Stimulated activated naive CD8-positive, alpha-beta T cell treated with anti-CD3 and anti-CD28 coated beads, Interleukin-15, amount 100 ng/mL, for 72 hours (primary cell): ENCODE measurements at regions not wholly inside any gene's neighbourhood (a gene's known extent, or its start where the extent isn't known, plus 50 kb on each side); places are given as distances from the start of the nearest gene placed in this dataset.

Source experiments
- ATAC-seq: fragments of 150-1000 bp; cut with Tn5 transposase; 2 replicates; pipeline ENCODE4 v1.10.0; 2021; ENCODE audit warnings: mild to moderate bottlenecking, moderate library complexity
- DNase-seq, 2 donors: peaks; one replicate each; pipeline ENCODE4 v3.0.0; 2021 to 2022
- H3K27ac Mint-ChIP-seq, 2 donors: one replicate each; pipeline ENCODE4 v1.8.0; 2022; ENCODE audit warnings: mild to moderate bottlenecking in 2 of 2, mixed read lengths in 2 of 2, moderate library complexity in 2 of 2
- H3K27me3 Mint-ChIP-seq: one replicate; pipeline ENCODE4 v1.8.0; 2022; ENCODE audit warnings: mixed read lengths
- H3K4me1 Mint-ChIP-seq: one replicate; pipeline ENCODE4 v1.8.0; 2022; ENCODE audit warnings: mild to moderate bottlenecking, mixed read lengths
- H3K4me3 Mint-ChIP-seq, 2 donors: one replicate each; pipeline ENCODE4 v1.8.0; 2022; ENCODE audit warnings: mild to moderate bottlenecking in 2 of 2, mixed read lengths in 2 of 2, moderate library complexity in 1 of 2
- H3K9me3 Mint-ChIP-seq, 2 donors: one replicate each; pipeline ENCODE4 v1.8.0; 2022; ENCODE audit warnings: mixed read lengths in 2 of 2

GRCh38 chr13:40160618-40161350 is 505.3 kb downstream of the COG6 start:
- H3K27me3 Mint-ChIP-seq = no peaks in the 10 kb centered on the region
- DNase-seq (no peak), ATAC-seq (no peak)
- peaks cover 15% of the 10 kb centered on the region for H3K4me1 Mint-ChIP-seq
- no peaks in the 10 kb centered on the region for H3K9me3 Mint-ChIP-seq
- H3K4me3 Mint-ChIP-seq = no peak overlapping the region
- no peak overlapping the region for H3K27ac Mint-ChIP-seq

DNA sequence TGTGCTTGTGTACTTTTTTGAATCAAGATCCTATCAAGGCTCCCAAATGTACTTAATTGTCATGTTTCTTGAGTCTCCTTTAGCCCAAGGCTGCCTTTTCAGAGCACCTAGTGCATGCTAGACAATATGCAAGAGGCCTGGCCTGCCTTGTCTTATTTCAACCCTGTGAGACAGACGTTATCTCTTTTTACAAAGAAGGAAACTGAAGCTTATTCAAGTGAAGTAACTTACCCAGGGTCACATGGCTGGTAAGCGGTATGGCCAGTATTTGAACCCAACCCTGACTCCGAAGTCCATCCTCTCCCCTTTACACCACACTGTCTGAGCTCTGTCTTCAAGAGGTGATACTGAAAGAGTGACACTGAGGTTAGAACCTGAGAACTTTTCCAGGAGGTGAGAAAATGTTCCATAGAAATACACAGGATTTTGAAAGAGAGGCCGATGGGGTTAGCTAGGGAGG is 505.1 kb downstream of the FOXO1 start:
- Mint-ChIP-seq H3K4me1 (peaks cover 21% of the 10 kb centered on the region), H3K4me3 (no peak overlapping the region), H3K27me3 (no peaks in the 10 kb centered on the region), H3K9me3 (no peaks in the 10 kb centered on the region), H3K27ac (no peak overlapping the region)
- ATAC-seq (no peak), DNase-seq (no peak)

DNA sequence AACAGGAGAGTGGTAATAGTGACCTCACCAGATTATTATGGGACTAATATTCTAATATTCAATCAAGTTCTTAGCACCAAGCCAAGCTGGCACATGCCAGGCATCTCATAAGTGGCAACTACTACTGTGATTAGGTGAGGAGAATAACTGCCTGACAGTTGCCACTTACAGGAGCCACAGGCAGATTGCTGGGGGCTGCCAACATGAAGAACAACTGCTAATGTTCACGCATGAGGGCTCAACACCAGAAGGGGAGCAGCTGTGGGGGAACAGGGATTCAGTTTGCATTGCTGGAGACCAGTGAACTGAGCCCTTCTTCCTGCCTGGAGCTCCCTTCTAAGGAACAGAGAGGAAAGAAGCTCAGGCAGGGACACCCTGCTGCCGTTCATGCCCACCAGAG is 504.5 kb downstream of the FOXO1 start:
- peak overlapping the region in 1 of 2 donors; percentile 74 for H3K27ac Mint-ChIP-seq
- H3K4me3 Mint-ChIP-seq = no peak overlapping the region
- H3K9me3 Mint-ChIP-seq = no peaks in the 10 kb centered on the region
- no peaks in the 10 kb centered on the region for H3K27me3 Mint-ChIP-seq
- H3K4me1 Mint-ChIP-seq = peaks cover 27% of the 10 kb centered on the region
- no peak for ATAC-seq
- DNase-seq = no peak

- no peak overlapping the region for H3K4me3 Mint-ChIP-seq
- DNase-seq (no peak), ATAC-seq (no peak)
- H3K27ac Mint-ChIP-seq = peak overlapping the region in 1 of 2 donors; percentile 19
- no peaks in the 10 kb centered on the region for H3K27me3 Mint-ChIP-seq
- peaks cover 0 to 3% of the 10 kb centered on the region in 2 donors for H3K9me3 Mint-ChIP-seq
- H3K4me1 Mint-ChIP-seq = peaks cover 34% of the 10 kb centered on the region
Observed at GRCh38 chr13:40163066-40164000, 503.1 kb downstream of the FOXO1 start.

DNA sequence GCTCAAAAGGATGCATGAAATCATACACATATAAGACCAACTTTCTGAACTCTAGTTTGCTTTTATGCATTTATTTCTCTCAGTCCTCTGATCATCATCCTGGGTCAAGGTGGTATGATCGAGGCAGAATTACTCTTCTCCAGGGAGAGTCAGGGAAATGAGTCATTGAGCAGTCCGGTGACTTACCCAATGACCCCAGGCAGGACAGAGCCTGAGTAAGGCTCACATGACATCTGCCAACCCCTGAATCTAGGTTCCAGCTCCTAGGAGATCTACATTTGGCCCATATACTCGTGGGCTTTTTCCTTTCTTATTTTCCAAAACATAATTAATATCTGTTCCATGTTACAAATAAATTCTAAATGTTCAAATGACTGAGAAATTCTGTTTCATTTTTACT is 502.3 kb downstream of the FOXO1 start:
- Mint-ChIP-seq H3K9me3 (peaks cover 0 to 3% of the 10 kb centered on the region in 2 donors), H3K27ac (no peak overlapping the region), H3K4me1 (peaks cover 38% of the 10 kb centered on the region), H3K27me3 (no peaks in the 10 kb centered on the region), H3K4me3 (no peak overlapping the region)
- ATAC-seq = no peak
- DNase-seq = no peak

DNA sequence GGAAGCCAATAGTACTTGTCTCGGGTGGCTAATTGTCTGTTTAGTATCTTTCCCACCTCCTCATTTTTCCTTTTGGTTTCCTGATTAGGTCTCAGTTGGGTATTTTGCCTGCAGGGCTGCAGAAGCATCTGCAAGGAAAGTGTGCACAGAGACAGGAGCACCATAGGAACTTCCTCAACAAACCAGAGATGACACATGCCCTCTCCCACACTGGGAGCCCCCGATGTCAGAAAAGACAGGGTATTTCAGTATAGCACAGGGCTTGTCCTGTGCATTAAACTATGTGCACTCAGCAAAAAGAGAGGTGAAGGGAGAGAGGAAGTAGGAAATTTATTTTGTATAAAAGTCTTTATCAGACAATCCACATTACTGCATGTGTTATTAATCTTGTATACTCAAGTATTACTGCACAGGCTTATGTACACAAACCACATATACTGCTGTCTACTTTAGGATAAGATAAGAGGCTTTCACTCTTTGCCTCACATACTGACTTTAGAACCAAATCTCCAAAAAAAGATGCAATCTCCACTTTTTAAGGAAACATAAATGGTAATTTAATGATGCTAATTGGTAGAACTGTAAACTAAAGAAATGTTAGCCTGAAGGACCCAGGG is 501.0 kb downstream of the FOXO1 start:
- peaks cover 49% of the 10 kb centered on the region for H3K4me1 Mint-ChIP-seq
- H3K27ac Mint-ChIP-seq = no peak overlapping the region
- ATAC-seq = no peak
- peaks cover 0 to 3% of the 10 kb centered on the region in 2 donors for H3K9me3 Mint-ChIP-seq
- DNase-seq = no peak
- H3K27me3 Mint-ChIP-seq = no peaks in the 10 kb centered on the region
- no peak overlapping the region for H3K4me3 Mint-ChIP-seq

DNA sequence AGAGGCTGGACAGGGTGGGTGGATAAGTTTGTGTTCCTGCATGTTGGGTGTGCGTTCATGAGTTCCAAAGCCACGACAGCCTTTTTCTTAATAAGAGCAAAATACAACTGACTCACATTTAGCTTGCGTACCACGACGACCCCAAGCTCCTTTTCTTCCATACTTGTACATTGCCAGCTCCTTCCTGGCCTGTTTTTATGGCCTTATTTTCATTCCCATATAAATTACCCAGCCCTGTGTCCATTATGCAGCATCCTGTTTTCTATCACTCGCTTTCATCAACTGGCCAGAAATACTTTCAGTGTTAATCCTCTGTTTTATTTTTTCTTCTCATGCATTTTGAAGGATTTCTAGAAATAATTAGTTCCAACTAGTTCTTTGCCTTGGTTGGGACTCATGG is 499.1 kb downstream of the FOXO1 start:
- H3K4me1 Mint-ChIP-seq = peaks cover 66% of the 10 kb centered on the region
- no peak for ATAC-seq
- no peak overlapping the region for H3K27ac Mint-ChIP-seq

DNA sequence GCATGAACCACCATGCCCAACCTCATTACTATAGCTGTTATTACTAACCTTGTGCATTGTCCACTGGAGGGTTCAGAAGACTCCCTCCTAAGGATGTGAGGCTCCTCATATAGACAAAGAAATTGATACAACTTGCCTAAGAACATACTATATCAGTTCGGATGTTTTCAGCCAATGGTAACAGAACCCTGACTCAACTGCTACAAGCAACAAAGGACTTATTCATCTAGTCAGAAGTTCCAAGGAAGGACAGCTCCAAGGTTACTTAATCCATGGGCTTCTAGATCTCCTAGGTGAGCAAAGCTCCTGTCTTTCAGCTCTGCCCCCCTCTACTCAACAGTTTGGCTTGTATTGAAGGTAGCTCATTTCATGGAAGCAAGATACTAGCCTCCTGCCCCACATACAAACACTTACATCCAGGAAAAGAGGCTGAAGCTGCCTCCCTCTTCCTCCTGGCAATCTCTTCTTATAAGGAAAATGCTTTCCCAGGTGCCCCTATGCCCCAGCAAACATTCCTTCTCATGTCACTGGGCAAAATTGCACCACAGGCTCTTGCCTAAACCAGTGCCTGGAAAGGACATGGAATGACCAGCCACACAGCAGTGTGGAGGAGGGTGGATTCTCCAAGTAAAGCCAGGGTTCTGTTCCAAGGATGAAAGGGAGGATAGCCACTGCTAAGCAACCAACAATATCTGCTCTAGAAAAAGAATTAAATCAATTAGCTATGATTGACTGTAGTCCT is 497.8 kb downstream of the FOXO1 start:
- peaks cover 67% of the 10 kb centered on the region for H3K4me1 Mint-ChIP-seq
- H3K27ac Mint-ChIP-seq = no peak overlapping the region
- ATAC-seq = no peak
- no peak overlapping the region for H3K4me3 Mint-ChIP-seq
- no peak for DNase-seq
- H3K27me3 Mint-ChIP-seq = no peaks in the 10 kb centered on the region
- H3K9me3 Mint-ChIP-seq = peaks cover 0 to 3% of the 10 kb centered on the region in 2 donors

More for the DNA sequence above, 499.1 kb downstream of the FOXO1 start:
- no peak overlapping the region for H3K4me3 Mint-ChIP-seq
- H3K27me3 Mint-ChIP-seq = no peaks in the 10 kb centered on the region
- DNase-seq = no peak
- peaks cover 0 to 3% of the 10 kb centered on the region in 2 donors for H3K9me3 Mint-ChIP-seq

GRCh38 chr13:40169476-40169875 is 497.0 kb downstream of the FOXO1 start:
- DNase-seq = no peak
- Mint-ChIP-seq H3K4me3 (no peak overlapping the region), H3K4me1 (peaks cover 67% of the 10 kb centered on the region)

GRCh38 chr13:40170091-40170490 is 496.4 kb downstream of the FOXO1 start:
- Mint-ChIP-seq H3K4me1 (peaks cover 64% of the 10 kb centered on the region), H3K9me3 (peaks cover 0 to 3% of the 10 kb centered on the region in 2 donors), H3K4me3 (no peak overlapping the region), H3K27me3 (no peaks in the 10 kb centered on the region), H3K27ac (no peak overlapping the region)
- ATAC-seq = no peak
- no peak for DNase-seq

More at GRCh38 chr13:40169476-40169875, 497.0 kb downstream of the FOXO1 start:
- ATAC-seq = no peak
- Mint-ChIP-seq H3K27me3 (no peaks in the 10 kb centered on the region), H3K9me3 (peaks cover 0 to 3% of the 10 kb centered on the region in 2 donors), H3K27ac (peak overlapping the region in 1 of 2 donors; percentile 64)

DNA sequence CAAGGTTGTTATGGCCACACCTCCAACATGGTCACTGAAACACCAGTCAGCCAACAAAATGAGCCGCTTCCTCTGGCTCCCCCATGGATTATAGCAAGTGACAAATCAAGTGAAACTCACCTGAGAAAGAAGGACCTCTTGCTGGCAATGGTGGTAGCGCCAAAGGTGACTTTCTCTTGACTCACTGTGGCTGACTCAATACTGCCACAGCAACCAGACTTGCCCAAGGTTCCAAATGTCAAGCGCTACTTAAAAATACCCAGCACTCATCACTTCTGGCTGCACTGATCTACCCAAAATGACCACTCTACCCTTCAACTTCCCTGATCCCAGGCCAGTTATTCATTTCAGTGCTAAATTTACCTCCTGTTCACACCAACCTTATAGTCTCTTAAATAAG is 495.5 kb downstream of the FOXO1 start:
- ATAC-seq = peak; percentile 96
- DNase-seq = peak; percentile 36 to 67
- H3K9me3 Mint-ChIP-seq = peaks cover 0 to 3% of the 10 kb centered on the region in 2 donors
- H3K4me3 Mint-ChIP-seq = peak overlapping the region in 1 of 2 donors; percentile 38
- H3K27me3 Mint-ChIP-seq = no peaks in the 10 kb centered on the region
- peaks cover 55% of the 10 kb centered on the region for H3K4me1 Mint-ChIP-seq
- H3K27ac Mint-ChIP-seq = peak overlapping the region; percentile 22 to 30

- Mint-ChIP-seq H3K27ac (peak overlapping the region in 1 of 2 donors; percentile 30), H3K9me3 (peaks cover 0 to 3% of the 10 kb centered on the region in 2 donors)
Observed at GRCh38 chr13:40171566-40171965, 494.9 kb downstream of the FOXO1 start.

GRCh38 chr13:40172149-40172591 is 494.3 kb downstream of the FOXO1 start:
- no peaks in the 10 kb centered on the region for H3K27me3 Mint-ChIP-seq
- peak overlapping the region; percentile 53 to 76 for H3K4me3 Mint-ChIP-seq
- H3K9me3 Mint-ChIP-seq = peaks cover 0 to 3% of the 10 kb centered on the region in 2 donors
- DNase-seq (no peak), ATAC-seq (peak; percentile 21)
- peaks cover 43% of the 10 kb centered on the region for H3K4me1 Mint-ChIP-seq
- peak overlapping the region; percentile 48 to 57 for H3K27ac Mint-ChIP-seq

More at GRCh38 chr13:40171566-40171965, 494.9 kb downstream of the FOXO1 start:
- H3K4me3 Mint-ChIP-seq = no peak overlapping the region
- no peaks in the 10 kb centered on the region for H3K27me3 Mint-ChIP-seq
- no peak for ATAC-seq
- DNase-seq = no peak
- peaks cover 49% of the 10 kb centered on the region for H3K4me1 Mint-ChIP-seq

DNA sequence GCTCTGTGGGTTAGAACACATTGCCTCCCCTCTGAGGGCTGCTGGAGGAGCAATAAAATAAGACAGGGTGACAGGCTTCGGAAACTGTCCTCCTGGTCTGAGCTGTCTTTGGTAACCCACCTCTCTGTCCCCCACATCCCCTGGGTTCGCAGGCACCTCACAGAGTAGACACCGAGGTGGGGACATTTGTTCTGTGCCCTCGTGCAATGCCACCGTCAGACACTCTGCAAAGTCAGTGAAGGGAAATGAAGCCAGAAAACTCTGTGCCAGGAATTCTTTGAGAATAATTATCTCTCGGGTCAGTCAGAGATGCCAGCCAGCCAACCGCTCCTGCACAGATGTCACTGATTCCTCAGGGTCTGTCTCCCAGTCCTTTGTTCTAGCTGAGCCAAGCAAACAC is 493.6 kb downstream of the FOXO1 start:
- DNase-seq (no peak), ATAC-seq (no peak)
- no peaks in the 10 kb centered on the region for H3K27me3 Mint-ChIP-seq
- H3K4me1 Mint-ChIP-seq = peaks cover 39% of the 10 kb centered on the region
- H3K9me3 Mint-ChIP-seq = no peaks in the 10 kb centered on the region
- H3K4me3 Mint-ChIP-seq = no peak overlapping the region
- peak overlapping the region in 1 of 2 donors; percentile 57 for H3K27ac Mint-ChIP-seq

DNA sequence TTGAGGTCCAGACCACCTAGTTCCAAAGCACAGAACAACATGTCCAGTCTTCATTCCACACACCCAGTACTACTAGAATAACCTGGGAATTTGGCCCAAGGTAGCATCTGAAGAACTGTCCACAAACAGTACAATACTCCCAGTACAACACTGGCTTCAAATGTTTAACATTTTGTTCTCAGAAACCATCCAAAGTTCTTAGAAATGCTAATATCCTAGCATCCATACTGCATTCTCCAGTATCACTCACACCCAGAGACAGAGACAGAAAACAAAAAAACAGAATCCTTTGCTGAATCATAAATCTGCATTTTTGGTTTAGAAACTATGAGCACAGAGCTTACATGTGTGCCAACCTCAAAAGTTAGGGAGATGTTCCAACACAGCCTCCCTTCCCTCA is 490.8 kb downstream of the FOXO1 start:
- Mint-ChIP-seq H3K4me1 (peaks cover 45% of the 10 kb centered on the region), H3K27me3 (no peaks in the 10 kb centered on the region), H3K4me3 (no peak overlapping the region), H3K9me3 (no peaks in the 10 kb centered on the region), H3K27ac (no peak overlapping the region)
- DNase-seq (no peak), ATAC-seq (no peak)
